Keratinocyte (primary cell): ENCODE measurements at regions not wholly inside any gene's neighbourhood (a gene's known extent, or its start where the extent isn't known, plus 50 kb on each side); places are given as distances from the start of the nearest gene placed in this dataset.

Source experiments
- CTCF ChIP-seq, 3 experiments: IDR thresholded peaks in 1 of 3; conservative IDR thresholded peaks in 1 of 3; optimal IDR thresholded peaks in 1 of 3; 2 replicates in 2 of 3; 3 replicates in 1 of 3; pipeline versions ENCODE3 to v1.5.1; 2011; ENCODE audit warnings: low read length in 3 of 3, mild to moderate bottlenecking in 3 of 3, moderate library complexity in 2 of 3, control low read depth in 1 of 3, inconsistent platforms in 1 of 3; ENCODE audit not compliant: insufficient read depth in 2 of 3; ENCODE audit errors: extremely low read depth in 1 of 3
- EZH2 ChIP-seq: IDR thresholded peaks from one replicate; pipeline ENCODE4 v1.6.1; 2012; ENCODE audit warnings: inconsistent platforms, mild to moderate bottlenecking, low read length, moderate library complexity

GRCh38 chr4:36844448-36844847, 400.1 kb upstream of the NWD2 start:
- TF ChIP-seq CTCF (optimal IDR thresholded peaks at IDR 0.05 in 1 of 3, IDR thresholded peaks at IDR 0.05 in 1 of 3, conservative IDR thresholded peaks at IDR 0.05 in 1 of 3; ENCODE audit: extremely low read depth in 1 of 3, insufficient read depth in 2 of 3, low read length in 3 of 3) (no peak), EZH2 (no peak)
